ENCODE measurements at regions not wholly inside any gene's neighbourhood (a gene's known extent, or its start where the extent isn't known, plus 50 kb on each side); places are given as distances from the start of the nearest gene placed in this dataset.

- H3K36me3 ChIP-seq (replicated peaks; ENCODE audit: insufficient read depth, low read length), result no peaks in the 10 kb centered on the region
- no peak overlapping the region for H3K4me2 ChIP-seq (ENCODE audit: low read depth, low read length)
- no peak for DNase-seq
- no peaks in the 10 kb centered on the region for H3K79me2 ChIP-seq (ENCODE audit: low read length)
- H3K27ac ChIP-seq (ENCODE audit: low read length), result no peak overlapping the region
- no peaks in the 10 kb centered on the region for H3K27me3 ChIP-seq (replicated peaks; ENCODE audit: insufficient read depth, low read length)
- no peak overlapping the region for H3K9ac ChIP-seq (ENCODE audit: low read length)
- no peaks in the 10 kb centered on the region for H3K4me1 ChIP-seq (ENCODE audit: low read length)
- H3F3A ChIP-seq (ENCODE audit: insufficient read depth, low read length), result no peaks in the 10 kb centered on the region
- H3K4me3 ChIP-seq (ENCODE audit: low read length), result no peak overlapping the region
- no peaks in the 10 kb centered on the region for H3K9me3 ChIP-seq (replicated peaks; ENCODE audit: insufficient read depth, low read length)
- no peaks in the 10 kb centered on the region for H3K9me2 ChIP-seq (replicated peaks; ENCODE audit: insufficient read depth, low read length)
- no peaks in the 10 kb centered on the region for H4K20me1 ChIP-seq (ENCODE audit: insufficient read depth, low read length)
- TF ChIP-seq EZH2phosphoT487 (IDR thresholded peaks at IDR 0.05; ENCODE audit: low read length), result no peak
- TF ChIP-seq CTCF (IDR thresholded peaks at IDR 0.05; ENCODE audit: low read length), result no peak
- no peak for TF ChIP-seq EZH2 (optimal IDR thresholded peaks at IDR 0.05; ENCODE audit: low read depth, low read length)
- H2AFZ ChIP-seq (ENCODE audit: low read length), result no peak overlapping the region
These were observed 782.3 kb downstream of the AMY1C start for GRCh38 chr1:104531990-104532389.

GRCh38 chr1:104574620-104575019 lies 824.9 kb downstream of the AMY1C start:
- no peak overlapping the region for H3K27ac ChIP-seq (ENCODE audit: low read length)
- no peaks in the 10 kb centered on the region for H3F3A ChIP-seq (ENCODE audit: insufficient read depth, low read length)
- H4K20me1 ChIP-seq (ENCODE audit: insufficient read depth, low read length), result no peaks in the 10 kb centered on the region
- no peaks in the 10 kb centered on the region for H3K9me3 ChIP-seq (replicated peaks; ENCODE audit: insufficient read depth, low read length)
- no peak overlapping the region for H3K9ac ChIP-seq (ENCODE audit: low read length)
- no peaks in the 10 kb centered on the region for H3K9me2 ChIP-seq (replicated peaks; ENCODE audit: insufficient read depth, low read length)
- no peak for TF ChIP-seq EZH2phosphoT487 (IDR thresholded peaks at IDR 0.05; ENCODE audit: low read length)
- TF ChIP-seq CTCF (IDR thresholded peaks at IDR 0.05; ENCODE audit: low read length), result no peak
- no peak for TF ChIP-seq EZH2 (optimal IDR thresholded peaks at IDR 0.05; ENCODE audit: low read depth, low read length)
- no peak overlapping the region for H3K4me3 ChIP-seq (ENCODE audit: low read length)
- no peaks in the 10 kb centered on the region for H3K79me2 ChIP-seq (ENCODE audit: low read length)
- no peak overlapping the region for H2AFZ ChIP-seq (ENCODE audit: low read length)
- H3K4me1 ChIP-seq (ENCODE audit: low read length), result no peaks in the 10 kb centered on the region
- H3K36me3 ChIP-seq (replicated peaks; ENCODE audit: insufficient read depth, low read length), result no peaks in the 10 kb centered on the region
- no peak for DNase-seq
- H3K4me2 ChIP-seq (ENCODE audit: low read depth, low read length), result no peak overlapping the region
- H3K27me3 ChIP-seq (replicated peaks; ENCODE audit: insufficient read depth, low read length), result no peaks in the 10 kb centered on the region

GRCh38 chr1:104592926-104593325 lies 843.2 kb downstream of the AMY1C start:
- H3K9me3 ChIP-seq (replicated peaks; ENCODE audit: insufficient read depth, low read length), result no peaks in the 10 kb centered on the region
- H3K27ac ChIP-seq (ENCODE audit: low read length), result no peak overlapping the region
- no peaks in the 10 kb centered on the region for H3K36me3 ChIP-seq (replicated peaks; ENCODE audit: insufficient read depth, low read length)
- H3K4me2 ChIP-seq (ENCODE audit: low read depth, low read length), result no peak overlapping the region
- no peak overlapping the region for H3K4me3 ChIP-seq (ENCODE audit: low read length)
- no peak for DNase-seq
- no peaks in the 10 kb centered on the region for H3K27me3 ChIP-seq (replicated peaks; ENCODE audit: insufficient read depth, low read length)
- H2AFZ ChIP-seq (ENCODE audit: low read length), result no peak overlapping the region
- no peaks in the 10 kb centered on the region for H3K9me2 ChIP-seq (replicated peaks; ENCODE audit: insufficient read depth, low read length)
- H4K20me1 ChIP-seq (ENCODE audit: insufficient read depth, low read length), result no peaks in the 10 kb centered on the region
- no peaks in the 10 kb centered on the region for H3K4me1 ChIP-seq (ENCODE audit: low read length)
- no peak for TF ChIP-seq CTCF (IDR thresholded peaks at IDR 0.05; ENCODE audit: low read length)
- TF ChIP-seq EZH2phosphoT487 (IDR thresholded peaks at IDR 0.05; ENCODE audit: low read length), result no peak
- TF ChIP-seq EZH2 (optimal IDR thresholded peaks at IDR 0.05; ENCODE audit: low read depth, low read length), result no peak
- no peak overlapping the region for H3K9ac ChIP-seq (ENCODE audit: low read length)
- no peaks in the 10 kb centered on the region for H3K79me2 ChIP-seq (ENCODE audit: low read length)
- no peaks in the 10 kb centered on the region for H3F3A ChIP-seq (ENCODE audit: insufficient read depth, low read length)

Data from MM.1S (cell line).